H1 (cell line): ENCODE measurements at regions not wholly inside any gene's neighbourhood (a gene's known extent, or its start where the extent isn't known, plus 50 kb on each side); places are given as distances from the start of the nearest gene placed in this dataset.

Experiments used
- CTCF ChIA-PET: fragments of 300-600 bp; sonication (Branson Sonifier 250); formaldehyde crosslinking; loops from one replicate; lab custom pipeline; 2021; ENCODE audit not compliant: partially characterized antibody; lab: Charles Lee
- POLR2A ChIA-PET: fragments of 300-600 bp; sonication (Branson Sonifier 250); formaldehyde crosslinking; loops from one replicate; lab custom pipeline; 2021; ENCODE audit warnings: inconsistent platforms; ENCODE audit not compliant: partially characterized antibody; lab: Charles Lee
- DNase-seq, 2 experiments: peaks; one replicate each; pipeline versions ENCODE4 v3.0.0 to v3.0.0-alpha.2; 2010 to 2022; ENCODE audit warnings: low spot score in 2 of 2, low read depth in 1 of 2, mixed read lengths in 1 of 2
- FAIRE-seq: peaks from 2 replicates; lab custom pipeline; 2011; peaks lifted over from hg19 to GRCh38; lab: Jason Lieb, UNC
- H2AFZ ChIP-seq: 2 replicates; pipeline ENCODE4 v1.8.1; 2012; ENCODE audit warnings: low read length, inconsistent platforms
- H2AK5ac ChIP-seq: 2 replicates; pipeline ENCODE4 v1.6.1; 2013; ENCODE audit warnings: low read depth, low read length
- H2BK120ac ChIP-seq: replicated peaks from 2 replicates; pipeline ENCODE3; 2013; ENCODE audit warnings: low read depth, low read length, inconsistent platforms
- H2BK12ac ChIP-seq: 2 replicates; pipeline ENCODE4 v1.6.1; 2013; ENCODE audit warnings: low read depth, low read length
- H2BK15ac ChIP-seq: 2 replicates; pipeline ENCODE4 v1.6.1; 2013; ENCODE audit warnings: low read length
- H2BK20ac ChIP-seq: 2 replicates; pipeline ENCODE4 v1.6.1; 2013; ENCODE audit warnings: low read length
- H2BK5ac ChIP-seq: 2 replicates; pipeline ENCODE4 v1.6.1; 2013; ENCODE audit warnings: low read depth, low read length
- H3K14ac ChIP-seq: 2 replicates; pipeline ENCODE4 v1.6.1; 2013; ENCODE audit warnings: inconsistent platforms; ENCODE audit not compliant: insufficient read length
- H3K18ac ChIP-seq: 2 replicates; pipeline ENCODE4 v1.6.1; 2013; ENCODE audit warnings: low read length; ENCODE audit errors: extremely low read depth
- H3K23ac ChIP-seq: 2 replicates; pipeline ENCODE4 v1.6.1; 2013; ENCODE audit warnings: inconsistent platforms; ENCODE audit not compliant: insufficient read length
- H3K23me2 ChIP-seq: 2 replicates; pipeline ENCODE4 v1.6.1; 2013; ENCODE audit warnings: low read depth, low read length
- H3K27ac ChIP-seq: 2 replicates; pipeline ENCODE4 v1.6.1; 2011; ENCODE audit warnings: low read depth, low read length, inconsistent platforms
- H3K27me3 ChIP-seq, 4 experiments: replicated peaks in 1 of 4; 1 replicate in 1 of 4; 2 replicates in 3 of 4; pipeline versions ENCODE4 v1.6.1 to v1.8.1; 2011 to 2013; ENCODE audit warnings: low read length in 3 of 4, mild to moderate bottlenecking in 3 of 4, inconsistent platforms in 2 of 4, mixed read lengths in 2 of 4, moderate library complexity in 1 of 4; ENCODE audit not compliant: control insufficient read depth in 3 of 4, insufficient read depth in 3 of 4; ENCODE audit errors: extremely low read depth in 1 of 4
- H3K36me3 ChIP-seq, 4 experiments: 2 replicates each; pipeline versions ENCODE4 v1.6.1 to v1.8.1; 2011 to 2013; ENCODE audit warnings: mild to moderate bottlenecking in 4 of 4, low read length in 3 of 4, moderate library complexity in 2 of 4, control low read depth in 1 of 4, inconsistent platforms in 1 of 4; ENCODE audit not compliant: insufficient read depth in 4 of 4, control insufficient read depth in 2 of 4
- H3K4ac ChIP-seq: replicated peaks from 2 replicates; pipeline ENCODE3; 2013; ENCODE audit warnings: low read length, low read depth, mixed read lengths, inconsistent platforms; ENCODE audit not compliant: insufficient read length
- H3K4me1 ChIP-seq, 4 experiments: replicated peaks in 1 of 4; 1 replicate in 1 of 4; 2 replicates in 3 of 4; pipeline versions ENCODE4 v1.6.1 to v1.8.1; 2011 to 2013; ENCODE audit warnings: low read length in 3 of 4, inconsistent platforms in 2 of 4, mixed read lengths in 1 of 4; ENCODE audit not compliant: insufficient read depth in 4 of 4, control insufficient read depth in 3 of 4
- H3K4me2 ChIP-seq, 2 experiments: 2 replicates each; pipeline versions ENCODE4 v1.6.1 to v1.8.1; 2011 to 2013; ENCODE audit warnings: low read depth in 2 of 2, low read length in 2 of 2, control low read depth in 1 of 2, inconsistent platforms in 1 of 2, mild to moderate bottlenecking in 1 of 2; ENCODE audit not compliant: insufficient read depth in 1 of 2
- H3K4me3 ChIP-seq, 4 experiments: fragments of 200-600, 300-600 bp in 1 of 4; sonication (generic), shearing (Covaris generic), sonication (Bioruptor Twin) in 1 of 4; 2 replicates each; pipeline versions ENCODE4 v1.5.1 to v1.8.1; 2011 to 2016; ENCODE audit warnings: low read length in 4 of 4, low read depth in 3 of 4, control low read depth in 2 of 4, inconsistent platforms in 2 of 4, mild to moderate bottlenecking in 2 of 4, mixed read lengths in 1 of 4, moderate library complexity in 1 of 4; ENCODE audit not compliant: insufficient read depth in 2 of 4; ENCODE audit errors: extremely low read depth in 1 of 4
- H3K56ac ChIP-seq: replicated peaks from 2 replicates; pipeline ENCODE3; 2013; ENCODE audit warnings: low read depth, mild to moderate bottlenecking, mixed read lengths, low read length, inconsistent platforms; ENCODE audit not compliant: insufficient read length
- H3K79me1 ChIP-seq: 2 replicates; pipeline ENCODE4 v1.6.1; 2013; ENCODE audit warnings: low read depth, low read length, control low read depth
- H3K79me2 ChIP-seq, 2 experiments: 2 replicates each; pipeline versions ENCODE4 v1.6.1 to v1.8.1; 2012 to 2013; ENCODE audit warnings: low read length in 2 of 2, mild to moderate bottlenecking in 2 of 2, inconsistent platforms in 1 of 2; ENCODE audit not compliant: insufficient read depth in 2 of 2, control insufficient read depth in 1 of 2
- H3K9ac ChIP-seq, 4 experiments: replicated peaks in 1 of 4; 1 replicate in 1 of 4; 2 replicates in 3 of 4; pipeline versions ENCODE4 v1.6.1 to v1.8.1; 2011 to 2013; ENCODE audit warnings: low read depth in 3 of 4, low read length in 3 of 4, control low read depth in 2 of 4, mild to moderate bottlenecking in 2 of 4, moderate library complexity in 2 of 4, inconsistent platforms in 1 of 4; ENCODE audit errors: extremely low read depth in 1 of 4
- H3K9me3 ChIP-seq, 2 experiments: 2 replicates each; pipeline versions ENCODE4 v1.6.1 to v1.8.1; 2012 to 2013; ENCODE audit warnings: mild to moderate bottlenecking in 2 of 2, moderate library complexity in 2 of 2, control low read depth in 1 of 2, inconsistent platforms in 1 of 2, low read depth in 1 of 2, low read length in 1 of 2, mixed read lengths in 1 of 2; ENCODE audit not compliant: insufficient read depth in 2 of 2
- H4K20me1 ChIP-seq, 2 experiments: replicated peaks in 1 of 2; 2 replicates each; pipeline versions ENCODE3 to v1.8.1; 2011 to 2013; ENCODE audit warnings: inconsistent platforms in 2 of 2, low read length in 2 of 2, mild to moderate bottlenecking in 1 of 2; ENCODE audit not compliant: insufficient read depth in 2 of 2, control insufficient read depth in 1 of 2
- H4K5ac ChIP-seq: 2 replicates; pipeline ENCODE4 v1.6.1; 2013; ENCODE audit warnings: low read length, low read depth, mixed read lengths, inconsistent platforms; ENCODE audit not compliant: insufficient read length
- H4K8ac ChIP-seq: 2 replicates; pipeline ENCODE4 v1.8.0; 2013; ENCODE audit warnings: mild to moderate bottlenecking, moderate library complexity, low read length, inconsistent platforms; ENCODE audit not compliant: insufficient read depth; ENCODE audit errors: extremely low read depth
- H4K91ac ChIP-seq: replicated peaks from 2 replicates; pipeline ENCODE3; 2013; ENCODE audit warnings: low read length, mixed read lengths, inconsistent platforms; ENCODE audit not compliant: insufficient read length
- CTCF ChIP-seq, 3 experiments: IDR thresholded peaks; 1 replicate in 2 of 3; 2 replicates in 1 of 3; pipeline versions ENCODE4 v1.5.1 to v1.6.1; 2011; ENCODE audit warnings: low read length in 3 of 3, mild to moderate bottlenecking in 3 of 3, inconsistent platforms in 2 of 3, low read depth in 1 of 3, moderate library complexity in 1 of 3; ENCODE audit not compliant: insufficient read depth in 1 of 3; ENCODE audit errors: control extremely low read depth in 1 of 3
- RXRA ChIP-seq: IDR thresholded peaks from 2 replicates; pipeline ENCODE4 v1.6.1; 2011; ENCODE audit warnings: low read depth, mild to moderate bottlenecking, low read length, moderate library complexity; ENCODE audit not compliant: insufficient read depth
- SIX5 ChIP-seq: IDR thresholded peaks from 2 replicates; pipeline ENCODE4 v1.6.1; 2011; ENCODE audit warnings: mild to moderate bottlenecking, low read depth, low read length
- TAF1 ChIP-seq: IDR thresholded peaks from 2 replicates; pipeline ENCODE4 v1.6.1; 2011; ENCODE audit warnings: mild to moderate bottlenecking, low read depth, low read length
- ZNF274 ChIP-seq: IDR thresholded peaks from 2 replicates; pipeline ENCODE4 v1.7.0; 2012; ENCODE audit warnings: low read length, borderline replicate concordance; ENCODE audit errors: extremely low read depth
- WGBS, 2 experiments: shearing (Covaris generic) in 1 of 2; methylation state at CpG; one replicate each; pipeline versions ENCODE4 v1.1.6 to v1.1.7; 2013 to 2015; ENCODE audit warnings: low lambda C conversion rate in 2 of 2, mixed read lengths in 2 of 2, inconsistent platforms in 1 of 2, low coverage in 1 of 2, missing lambda C conversion rate in 1 of 2; ENCODE audit not compliant: insufficient replicate concordance in 2 of 2, insufficient coverage in 1 of 2, insufficient read length in 1 of 2; ENCODE audit errors: extremely low coverage in 1 of 2, missing lambda C conversion rate in 1 of 2; 5-methylcytosine and 5-hydroxymethylcytosine counted together

- WGBS, 2 experiments = 95% methylated on average over 6 of the region's 6 CpGs; no CpG with 5 or more reads in 1 of the 2 experiments
- H3K9me3 ChIP-seq = peaks cover 0 to 4% of the 10 kb centered on the region in 2 experiments; a peak in 1 of 4 replicates
- CTCF ChIA-PET = interaction anchor here (0.7 to 2.8 kb wide), 5 partner anchors 23 to 324 kb away, joined by 3 to 16 read pairs (median 4); no protein-coding TSS in a partner anchor
- no peak for TF ChIP-seq TAF1
- TF ChIP-seq RXRA = no peak
- no peak for TF ChIP-seq ZNF274
- TF ChIP-seq CTCF (IDR thresholded peaks at IDR 0.05; ENCODE audit: control extremely low read depth in 1 of 3, insufficient read depth in 1 of 3, low read depth in 1 of 3, low read length in 3 of 3) = no peak
- TF ChIP-seq SIX5 = no peak
These were observed 158.0 kb upstream of the UBE2E1 start for GRCh38 chr3:23647706-23648258.

More at GRCh38 chr3:23647706-23648258, 158.0 kb upstream of the UBE2E1 start:
- Histone ChIP-seq H3K14ac (no peak overlapping the region), H3K27me3 (no peaks in the 10 kb centered on the region), H2AFZ (no peak overlapping the region; the same call in 1 of the 2 replicates), H4K8ac (no peak overlapping the region), H3K36me3 (no peaks in the 10 kb centered on the region), H4K91ac (no peak overlapping the region), H2BK5ac (peak overlapping the region; percentile 56; the same call in 1 of the 2 replicates), H2BK15ac (0 out of 2 replicates have a peak overlapping the region, but pooled peaks have one; percentile 23), H3K4ac (no peak overlapping the region), H4K5ac (no peak overlapping the region), H2BK20ac (peak overlapping the region; percentile 62; the same call in 1 of the 2 replicates), H2AK5ac (no peak overlapping the region), H2BK120ac (no peak overlapping the region), H3K4me1 (peaks cover 6 to 17% (median 12%) of the 10 kb centered on the region in 4 experiments; a peak in 5 of 7 replicates), H3K18ac (no peak overlapping the region), H4K20me1 (no peaks in the 10 kb centered on the region), H3K23me2 (no peaks in the 10 kb centered on the region; the same call in 1 of the 2 replicates), H3K4me3 (no peak overlapping the region), H3K4me2 (no peak overlapping the region), H2BK12ac (peak overlapping the region; percentile 94), H3K27ac (no peak overlapping the region), H3K79me1 (no peaks in the 10 kb centered on the region), H3K79me2 (no peaks in the 10 kb centered on the region), H3K56ac (no peak overlapping the region), H3K23ac (no peak overlapping the region), H3K9ac (no peak overlapping the region)
- no peak for FAIRE-seq
- POLR2A ChIA-PET = interaction anchor here (0.6 kb wide), 1 partner anchor 203 kb away, joined by 3 read pairs; no protein-coding TSS in a partner anchor
- DNase-seq = no peak
